ENCODE measurements at regions not wholly inside any gene's neighbourhood (a gene's known extent, or its start where the extent isn't known, plus 50 kb on each side); places are given as distances from the start of the nearest gene placed in this dataset.

GRCh38 chr20:24815196-24815815 lies 133.8 kb upstream of the CST7 start:
- TF ChIP-seq POLR2AphosphoS5 (IDR thresholded peaks at IDR 0.05; ENCODE audit: borderline replicate concordance, low read depth, low read length) (no peak), EZH2 (IDR thresholded peaks at IDR 0.05) (no peak), FOXP2 (optimal IDR thresholded peaks at IDR 0.05; ENCODE audit: control extremely low read depth, extremely low read length, insufficient read depth) (no peak)

All from SK-N-MC (cell line).